ENCODE measurements at regions not wholly inside any gene's neighbourhood (a gene's known extent, or its start where the extent isn't known, plus 50 kb on each side); places are given as distances from the start of the nearest gene placed in this dataset.

DNA sequence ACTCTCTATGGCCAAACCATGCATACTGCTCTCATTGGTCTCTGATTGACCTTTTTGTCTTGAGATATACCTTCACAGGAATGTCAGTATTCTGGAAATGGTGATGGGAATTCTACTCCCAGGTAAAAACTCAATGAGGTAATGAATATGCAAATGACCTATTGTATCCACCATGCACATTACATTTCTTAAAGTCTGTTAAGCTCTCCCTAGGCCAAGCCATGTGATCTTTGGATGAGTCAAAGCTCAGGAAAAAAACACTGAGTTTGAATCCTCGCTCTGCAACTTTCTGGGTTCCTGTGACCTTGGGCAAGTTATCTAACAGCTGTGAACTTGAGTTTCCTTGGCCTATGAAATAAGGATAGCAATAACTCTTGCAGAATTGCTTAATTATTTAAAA, 175.4 kb downstream of the PPP1R2C start:
- Histone ChIP-seq H3K27ac (no peak overlapping the region), H3K36me3 (no peaks in the 10 kb centered on the region), H3K4me3 (ENCODE audit: low read depth, low read length) (no peak overlapping the region), H3K9me3 (ENCODE audit: severe bottlenecking) (no peaks in the 10 kb centered on the region), H3K27me3 (ENCODE audit: insufficient read depth, low read depth, severe bottlenecking) (no peaks in the 10 kb centered on the region)
- TF ChIP-seq, protein P1, sequence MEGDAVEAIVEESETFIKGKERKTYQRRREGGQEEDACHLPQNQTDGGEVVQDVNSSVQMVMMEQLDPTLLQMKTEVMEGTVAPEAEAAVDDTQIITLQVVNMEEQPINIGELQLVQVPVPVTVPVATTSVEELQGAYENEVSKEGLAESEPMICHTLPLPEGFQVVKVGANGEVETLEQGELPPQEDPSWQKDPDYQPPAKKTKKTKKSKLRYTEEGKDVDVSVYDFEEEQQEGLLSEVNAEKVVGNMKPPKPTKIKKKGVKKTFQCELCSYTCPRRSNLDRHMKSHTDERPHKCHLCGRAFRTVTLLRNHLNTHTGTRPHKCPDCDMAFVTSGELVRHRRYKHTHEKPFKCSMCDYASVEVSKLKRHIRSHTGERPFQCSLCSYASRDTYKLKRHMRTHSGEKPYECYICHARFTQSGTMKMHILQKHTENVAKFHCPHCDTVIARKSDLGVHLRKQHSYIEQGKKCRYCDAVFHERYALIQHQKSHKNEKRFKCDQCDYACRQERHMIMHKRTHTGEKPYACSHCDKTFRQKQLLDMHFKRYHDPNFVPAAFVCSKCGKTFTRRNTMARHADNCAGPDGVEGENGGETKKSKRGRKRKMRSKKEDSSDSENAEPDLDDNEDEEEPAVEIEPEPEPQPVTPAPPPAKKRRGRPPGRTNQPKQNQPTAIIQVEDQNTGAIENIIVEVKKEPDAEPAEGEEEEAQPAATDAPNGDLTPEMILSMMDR (IDR thresholded peaks at IDR 0.05; ENCODE audit: low read depth, low read length): no peak
- no peak for DNase-seq

DNA sequence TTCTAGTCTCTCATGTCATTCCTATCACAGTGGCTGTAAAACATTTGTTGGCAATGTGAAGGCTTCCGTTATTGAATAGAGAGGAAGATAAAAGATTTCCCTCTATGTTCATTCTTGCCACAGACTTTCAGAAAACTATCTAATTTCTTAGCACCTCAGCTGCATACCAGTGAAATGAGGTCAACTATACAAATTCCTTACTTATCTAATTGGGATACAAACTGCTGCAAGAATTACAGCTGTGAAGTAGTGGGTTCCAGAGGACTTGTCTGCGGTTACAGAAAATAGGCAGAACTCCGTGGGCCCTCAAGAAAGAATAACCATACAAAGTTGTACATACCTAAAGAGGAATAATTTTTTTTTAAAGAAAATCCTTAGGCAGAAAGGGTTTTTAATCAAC, 175.8 kb downstream of the PPP1R2C start:
- Histone ChIP-seq H3K9me3 (ENCODE audit: severe bottlenecking) (no peaks in the 10 kb centered on the region), H3K36me3 (no peaks in the 10 kb centered on the region), H3K4me3 (ENCODE audit: low read depth, low read length) (no peak overlapping the region), H3K27ac (no peak overlapping the region), H3K27me3 (ENCODE audit: insufficient read depth, low read depth, severe bottlenecking) (no peaks in the 10 kb centered on the region)
- no peak for DNase-seq
- TF ChIP-seq, protein P1 (IDR thresholded peaks at IDR 0.05; ENCODE audit: low read depth, low read length): no peak

GRCh38 chrX:42597481-42597880, 180.5 kb downstream of the PPP1R2C start:
- H3K27ac ChIP-seq: no peak overlapping the region
- TF ChIP-seq, protein P1 (IDR thresholded peaks at IDR 0.05; ENCODE audit: low read depth, low read length): no peak
- H3K36me3 ChIP-seq: no peaks in the 10 kb centered on the region
- no peaks in the 10 kb centered on the region for H3K9me3 ChIP-seq (ENCODE audit: severe bottlenecking)
- no peak for DNase-seq
- H3K4me3 ChIP-seq (ENCODE audit: low read depth, low read length): no peak overlapping the region
- H3K27me3 ChIP-seq (ENCODE audit: insufficient read depth, low read depth, severe bottlenecking): no peaks in the 10 kb centered on the region

DNA sequence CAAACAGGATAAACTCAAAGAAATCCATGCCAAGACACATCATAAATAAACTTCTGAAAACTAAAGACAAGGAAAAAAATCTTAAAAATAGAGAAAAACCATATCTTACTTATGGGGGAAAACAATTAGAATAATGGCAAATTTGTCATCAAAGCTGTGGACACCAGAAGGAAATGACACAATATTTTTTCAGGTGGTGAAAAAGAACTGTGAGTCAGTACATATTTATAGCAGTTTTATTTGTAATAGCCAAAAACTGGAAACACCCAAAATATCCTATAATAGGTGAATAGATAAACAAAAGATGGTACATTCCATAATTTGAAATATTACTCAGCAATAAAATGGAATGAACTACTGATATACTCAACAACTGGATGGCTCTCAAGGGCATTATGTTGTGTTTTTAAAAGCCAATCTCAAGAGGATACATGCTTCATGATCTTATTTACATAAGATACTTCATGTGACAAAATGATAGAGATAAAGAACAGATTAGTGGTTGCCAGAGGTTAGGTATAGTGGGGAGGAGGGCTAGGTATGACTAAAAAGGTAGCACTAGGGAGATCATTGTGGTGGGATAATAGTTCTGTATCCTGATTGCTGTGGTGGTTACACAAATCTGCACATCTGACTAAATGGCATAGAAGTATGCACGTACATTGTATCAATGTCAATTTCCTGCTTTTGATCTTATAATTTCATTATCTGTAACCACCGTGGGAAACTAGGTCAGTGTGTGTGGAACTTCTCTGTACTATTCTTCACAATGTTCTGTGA, 191.9 kb downstream of the PPP1R2C start:
- no peak overlapping the region for H3K27ac ChIP-seq
- no peaks in the 10 kb centered on the region for H3K9me3 ChIP-seq (ENCODE audit: severe bottlenecking)
- TF ChIP-seq, protein P1 (IDR thresholded peaks at IDR 0.05; ENCODE audit: low read depth, low read length): no peak

GRCh38 chrX:42577936-42578470, 200.0 kb downstream of the PPP1R2C start:
- Histone ChIP-seq H3K9me3 (ENCODE audit: severe bottlenecking) (no peaks in the 10 kb centered on the region), H3K27ac (no peak overlapping the region)
- no peak for DNase-seq

More for the DNA sequence above, 191.9 kb downstream of the PPP1R2C start:
- Histone ChIP-seq H3K27me3 (ENCODE audit: insufficient read depth, low read depth, severe bottlenecking) (peaks cover 4% of the 10 kb centered on the region), H3K4me3 (ENCODE audit: low read depth, low read length) (no peak overlapping the region), H3K36me3 (no peaks in the 10 kb centered on the region)
- DNase-seq: no peak

More at GRCh38 chrX:42577936-42578470, 200.0 kb downstream of the PPP1R2C start:
- H3K36me3 ChIP-seq: no peaks in the 10 kb centered on the region
- TF ChIP-seq, protein P1 (IDR thresholded peaks at IDR 0.05; ENCODE audit: low read depth, low read length): no peak
- no peak overlapping the region for H3K4me3 ChIP-seq (ENCODE audit: low read depth, low read length)
- H3K27me3 ChIP-seq (ENCODE audit: insufficient read depth, low read depth, severe bottlenecking): no peaks in the 10 kb centered on the region
